ENCODE measurements at regions not wholly inside any gene's neighbourhood (a gene's known extent, or its start where the extent isn't known, plus 50 kb on each side); places are given as distances from the start of the nearest gene placed in this dataset.

- H3K4me3 ChIP-seq (ENCODE audit: low read depth, low read length) = no peak overlapping the region
- no peak overlapping the region for H3K4ac ChIP-seq (ENCODE audit: low read depth, low read length)
- 100% methylated on average over 1 of the region's 7 CpGs for WGBS (ENCODE audit: extremely low coverage, insufficient coverage, insufficient read length)
- H3K4me2 ChIP-seq (ENCODE audit: low read length) = no peak overlapping the region
- no peak for DNase-seq
- H4K91ac ChIP-seq (ENCODE audit: low read depth, low read length) = no peak overlapping the region
- H3K9me3 ChIP-seq (ENCODE audit: insufficient read depth, low read depth, low read length) = no peaks in the 10 kb centered on the region
- H2AK5ac ChIP-seq (ENCODE audit: low read length) = no peak overlapping the region
- H3K9ac ChIP-seq (ENCODE audit: low read length) = no peak overlapping the region
- no peaks in the 10 kb centered on the region for H3K27me3 ChIP-seq (ENCODE audit: insufficient read depth, low read length)
- H4K12ac ChIP-seq (ENCODE audit: low read depth, low read length) = no peak overlapping the region
- H3K79me1 ChIP-seq (ENCODE audit: low read length) = no peaks in the 10 kb centered on the region
- no peak overlapping the region for H3K27ac ChIP-seq (ENCODE audit: low read depth, low read length)
- H3K79me2 ChIP-seq (ENCODE audit: control insufficient read depth, insufficient read depth, low read length, poor library complexity) = no peaks in the 10 kb centered on the region
- no peak overlapping the region for H2AFZ ChIP-seq (ENCODE audit: insufficient read depth, low read length, poor library complexity)
- H3K36me3 ChIP-seq (ENCODE audit: control insufficient read depth in 1 of 2, insufficient read depth in 2 of 2, low read length in 2 of 2) = no peaks in the 10 kb centered on the region
- H4K8ac ChIP-seq (ENCODE audit: low read depth, low read length) = no peak overlapping the region
- no peak overlapping the region for H3K14ac ChIP-seq (ENCODE audit: low read length)
- no peak overlapping the region for H3K23ac ChIP-seq (ENCODE audit: low read length)
- no peaks in the 10 kb centered on the region for H3K4me1 ChIP-seq (ENCODE audit: control insufficient read depth in 1 of 2, insufficient read depth in 2 of 2, low read length in 2 of 2)
- no peak overlapping the region for H2BK12ac ChIP-seq (ENCODE audit: low read length)
- H2BK5ac ChIP-seq (ENCODE audit: low read depth, low read length, poor library complexity) = no peak overlapping the region
- H3K18ac ChIP-seq (ENCODE audit: low read length) = no peak overlapping the region
- no peak overlapping the region for H2BK120ac ChIP-seq (ENCODE audit: insufficient read depth, low read length, poor library complexity)
Observed at GRCh38 chr16:22624800-22625533, 114.3 kb downstream of the NPIPB5 start.

GRCh38 chr16:22625967-22626366 is 115.3 kb downstream of the NPIPB5 start:
- no peak overlapping the region for H2AFZ ChIP-seq (ENCODE audit: insufficient read depth, low read length, poor library complexity)
- H3K9me3 ChIP-seq (ENCODE audit: insufficient read depth, low read depth, low read length) = no peaks in the 10 kb centered on the region
- whole genome bisulfite sequencing (ENCODE audit: extremely low coverage, insufficient coverage, insufficient read length) = no CpG with 5 or more reads among the region's 2 CpGs
- H4K91ac ChIP-seq (ENCODE audit: low read depth, low read length) = no peak overlapping the region
- H2BK5ac ChIP-seq (ENCODE audit: low read depth, low read length, poor library complexity) = no peak overlapping the region
- H3K79me2 ChIP-seq (ENCODE audit: control insufficient read depth, insufficient read depth, low read length, poor library complexity) = no peaks in the 10 kb centered on the region
- H4K12ac ChIP-seq (ENCODE audit: low read depth, low read length) = no peak overlapping the region
- no peak overlapping the region for H2BK12ac ChIP-seq (ENCODE audit: low read length)
- H2BK120ac ChIP-seq (ENCODE audit: insufficient read depth, low read length, poor library complexity) = no peak overlapping the region
- H3K36me3 ChIP-seq (ENCODE audit: control insufficient read depth in 1 of 2, insufficient read depth in 2 of 2, low read length in 2 of 2) = no peaks in the 10 kb centered on the region
- no peak overlapping the region for H3K4me2 ChIP-seq (ENCODE audit: low read length)
- H3K79me1 ChIP-seq (ENCODE audit: low read length) = no peaks in the 10 kb centered on the region
- no peak overlapping the region for H3K4me3 ChIP-seq (ENCODE audit: low read depth, low read length)
- DNase-seq = no peak
- no peak overlapping the region for H3K9ac ChIP-seq (ENCODE audit: low read length)
- H2AK5ac ChIP-seq (ENCODE audit: low read length) = no peak overlapping the region
- H3K4me1 ChIP-seq (ENCODE audit: control insufficient read depth in 1 of 2, insufficient read depth in 2 of 2, low read length in 2 of 2) = no peaks in the 10 kb centered on the region
- no peaks in the 10 kb centered on the region for H3K27me3 ChIP-seq (ENCODE audit: insufficient read depth, low read length)
- no peak overlapping the region for H3K23ac ChIP-seq (ENCODE audit: low read length)
- H4K8ac ChIP-seq (ENCODE audit: low read depth, low read length) = no peak overlapping the region
- H3K4ac ChIP-seq (ENCODE audit: low read depth, low read length) = no peak overlapping the region
- H3K14ac ChIP-seq (ENCODE audit: low read length) = no peak overlapping the region
- no peak overlapping the region for H3K27ac ChIP-seq (ENCODE audit: low read depth, low read length)
- H3K18ac ChIP-seq (ENCODE audit: low read length) = no peak overlapping the region

- H4K8ac ChIP-seq (ENCODE audit: low read depth, low read length) = no peak overlapping the region
- H2AFZ ChIP-seq (ENCODE audit: insufficient read depth, low read length, poor library complexity) = no peak overlapping the region
- no peak overlapping the region for H3K14ac ChIP-seq (ENCODE audit: low read length)
- H3K27me3 ChIP-seq (ENCODE audit: insufficient read depth, low read length) = no peaks in the 10 kb centered on the region
- no peak for DNase-seq
- H3K79me2 ChIP-seq (ENCODE audit: control insufficient read depth, insufficient read depth, low read length, poor library complexity) = no peaks in the 10 kb centered on the region
- no peak overlapping the region for H4K12ac ChIP-seq (ENCODE audit: low read depth, low read length)
- no peaks in the 10 kb centered on the region for H3K9me3 ChIP-seq (ENCODE audit: insufficient read depth, low read depth, low read length)
- no peak overlapping the region for H3K4ac ChIP-seq (ENCODE audit: low read depth, low read length)
- no peak overlapping the region for H3K4me3 ChIP-seq (ENCODE audit: low read depth, low read length)
- no peaks in the 10 kb centered on the region for H3K79me1 ChIP-seq (ENCODE audit: low read length)
- no peak overlapping the region for H3K18ac ChIP-seq (ENCODE audit: low read length)
- H3K27ac ChIP-seq (ENCODE audit: low read depth, low read length) = no peak overlapping the region
- H2BK12ac ChIP-seq (ENCODE audit: low read length) = no peak overlapping the region
- H2BK5ac ChIP-seq (ENCODE audit: low read depth, low read length, poor library complexity) = no peak overlapping the region
- H2AK5ac ChIP-seq (ENCODE audit: low read length) = no peak overlapping the region
- no peak overlapping the region for H4K91ac ChIP-seq (ENCODE audit: low read depth, low read length)
- no peak overlapping the region for H2BK120ac ChIP-seq (ENCODE audit: insufficient read depth, low read length, poor library complexity)
- no peak overlapping the region for H3K4me2 ChIP-seq (ENCODE audit: low read length)
- no peak overlapping the region for H3K9ac ChIP-seq (ENCODE audit: low read length)
- no CpG with 5 or more reads among the region's 5 CpGs for WGBS (ENCODE audit: extremely low coverage, insufficient coverage, insufficient read length)
- no peak overlapping the region for H3K23ac ChIP-seq (ENCODE audit: low read length)
- no peaks in the 10 kb centered on the region for H3K4me1 ChIP-seq (ENCODE audit: control insufficient read depth in 1 of 2, insufficient read depth in 2 of 2, low read length in 2 of 2)
- no peaks in the 10 kb centered on the region for H3K36me3 ChIP-seq (ENCODE audit: control insufficient read depth in 1 of 2, insufficient read depth in 2 of 2, low read length in 2 of 2)
Observed at GRCh38 chr16:22627043-22627442, 116.4 kb downstream of the NPIPB5 start.

GRCh38 chr16:22628994-22629393 is 118.3 kb downstream of the NPIPB5 start:
- Histone ChIP-seq H3K27ac (ENCODE audit: low read depth, low read length) (no peak overlapping the region), H4K12ac (ENCODE audit: low read depth, low read length) (no peak overlapping the region), H2BK5ac (ENCODE audit: low read depth, low read length, poor library complexity) (no peak overlapping the region), H3K4me3 (ENCODE audit: low read depth, low read length) (no peak overlapping the region), H2AK5ac (ENCODE audit: low read length) (no peak overlapping the region), H4K91ac (ENCODE audit: low read depth, low read length) (no peak overlapping the region), H3K4ac (ENCODE audit: low read depth, low read length) (no peak overlapping the region), H3K4me1 (ENCODE audit: control insufficient read depth in 1 of 2, insufficient read depth in 2 of 2, low read length in 2 of 2) (no peaks in the 10 kb centered on the region), H2BK12ac (ENCODE audit: low read length) (no peak overlapping the region), H3K79me2 (ENCODE audit: control insufficient read depth, insufficient read depth, low read length, poor library complexity) (no peaks in the 10 kb centered on the region), H3K36me3 (ENCODE audit: control insufficient read depth in 1 of 2, insufficient read depth in 2 of 2, low read length in 2 of 2) (no peaks in the 10 kb centered on the region), H3K9me3 (ENCODE audit: insufficient read depth, low read depth, low read length) (no peaks in the 10 kb centered on the region), H3K23ac (ENCODE audit: low read length) (no peak overlapping the region), H3K14ac (ENCODE audit: low read length) (no peak overlapping the region), H3K4me2 (ENCODE audit: low read length) (no peak overlapping the region), H3K18ac (ENCODE audit: low read length) (no peak overlapping the region), H4K8ac (ENCODE audit: low read depth, low read length) (no peak overlapping the region), H2AFZ (ENCODE audit: insufficient read depth, low read length, poor library complexity) (no peak overlapping the region), H3K9ac (ENCODE audit: low read length) (no peak overlapping the region), H3K79me1 (ENCODE audit: low read length) (no peaks in the 10 kb centered on the region), H3K27me3 (ENCODE audit: insufficient read depth, low read length) (no peaks in the 10 kb centered on the region), H2BK120ac (ENCODE audit: insufficient read depth, low read length, poor library complexity) (no peak overlapping the region)
- DNase-seq = no peak
- WGBS (ENCODE audit: extremely low coverage, insufficient coverage, insufficient read length) = no CpG with 5 or more reads among the region's 2 CpGs
